NOMO-1 (cell line): ENCODE measurements at regions not wholly inside any gene's neighbourhood (a gene's known extent, or its start where the extent isn't known, plus 50 kb on each side); places are given as distances from the start of the nearest gene placed in this dataset.

ENCODE experiments used
- DNase-seq, 2 experiments: peaks; one replicate each; lab custom pipeline; 2025; ENCODE audit not compliant: unreplicated experiment in 2 of 2; lab: John Stamatoyannopoulos, UW

DNA sequence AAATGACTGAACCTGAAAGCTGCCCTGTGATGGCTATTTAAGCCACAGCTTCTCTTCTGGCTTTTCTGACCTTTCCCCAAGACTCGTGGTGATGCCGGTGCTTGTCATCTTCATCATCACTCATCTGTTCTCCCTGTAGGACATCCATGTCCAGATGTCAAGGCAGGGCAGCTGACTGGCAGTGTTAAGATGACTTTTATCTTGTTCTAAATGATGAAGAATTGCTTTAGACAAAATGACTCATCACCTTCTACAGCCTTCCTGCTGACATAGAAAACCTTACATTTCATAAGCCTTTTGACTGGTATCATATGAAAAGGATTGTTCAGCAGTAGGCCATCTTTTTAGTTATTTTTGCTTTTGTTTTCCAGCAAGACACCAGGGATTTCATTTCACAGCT, 67.0 kb upstream of the GPR149 start:
- no peak for DNase-seq

DNA sequence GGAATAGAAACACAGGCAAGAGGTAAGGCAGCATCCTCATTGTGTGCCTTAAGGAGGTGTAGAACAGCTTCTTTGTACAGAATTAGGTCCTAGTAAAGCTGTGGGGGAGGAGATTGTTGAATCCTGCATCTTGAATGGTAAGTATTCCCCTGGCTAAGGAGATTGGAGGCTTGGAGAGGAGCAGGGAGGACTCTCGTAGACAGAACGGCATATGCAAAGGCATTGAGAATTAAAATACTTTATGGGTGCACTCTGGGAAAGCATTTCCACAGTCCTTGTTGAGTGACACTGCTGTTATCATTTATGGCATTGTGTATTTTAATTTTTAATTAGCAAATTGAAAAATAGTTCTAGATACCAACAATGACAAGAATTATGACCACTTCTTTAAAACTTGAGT, 66.5 kb upstream of the GPR149 start:
- DNase-seq, result no peak

DNA sequence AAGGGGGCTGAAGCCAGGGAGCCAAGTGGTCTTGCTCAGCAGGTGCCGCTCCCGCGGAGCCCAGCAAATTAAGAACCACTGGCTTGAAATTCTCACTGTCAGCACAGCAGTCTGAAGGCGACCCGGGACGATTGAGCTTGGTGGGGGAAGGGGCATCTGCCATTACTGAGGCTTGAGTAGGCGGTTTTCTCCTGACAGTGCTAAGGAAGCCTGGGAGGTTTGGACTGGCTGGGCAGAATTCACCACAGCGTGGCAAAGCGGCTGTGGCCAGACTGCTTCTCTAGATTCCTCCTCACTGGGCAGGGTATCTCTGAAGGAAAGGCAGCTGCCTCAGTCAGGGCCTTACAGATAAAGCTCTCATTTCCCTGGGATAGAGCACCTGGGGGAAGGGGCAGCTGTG, 57.0 kb upstream of the GPR149 start:
- no peak for DNase-seq

DNA sequence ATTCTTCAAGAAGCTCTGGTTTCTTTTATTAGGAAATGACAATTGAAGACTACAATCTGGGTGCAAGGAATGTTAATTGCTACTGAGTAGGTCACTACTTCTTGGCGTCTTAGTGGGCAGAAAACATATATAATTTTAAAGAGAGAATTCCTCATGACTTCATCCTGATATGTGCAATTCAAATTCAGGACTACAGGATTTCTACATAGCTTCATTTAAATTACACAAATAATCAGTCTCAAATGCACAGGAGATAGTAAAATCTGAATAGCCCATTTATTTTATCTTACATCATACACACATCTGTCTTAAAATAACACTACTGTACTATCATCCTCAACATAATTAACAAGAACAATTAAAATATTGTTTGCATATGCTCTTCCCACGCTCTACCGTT, 52.5 kb upstream of the GPR149 start:
- DNase-seq, result no peak

DNA sequence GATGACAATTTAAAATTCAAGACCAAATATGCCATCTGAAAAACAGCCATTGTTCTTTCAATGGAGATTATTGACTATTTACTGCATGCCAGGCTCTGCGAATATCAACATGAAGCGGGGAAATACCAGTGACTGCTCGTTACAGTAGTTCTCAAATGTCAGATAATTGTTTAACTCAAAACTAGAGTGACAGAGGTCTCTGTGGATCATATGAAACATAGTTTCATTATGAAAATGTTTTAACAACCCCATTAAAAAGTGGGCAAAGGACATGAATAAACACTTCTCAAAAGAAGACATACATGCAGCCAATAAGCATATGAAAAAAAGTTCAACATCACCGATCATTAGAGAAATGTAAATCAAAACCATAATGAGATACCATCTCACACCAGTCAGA, 50.0 kb upstream of the GPR149 start:
- DNase-seq, result no peak
